AG09309 (cell line): ENCODE measurements at regions not wholly inside any gene's neighbourhood (a gene's known extent, or its start where the extent isn't known, plus 50 kb on each side); places are given as distances from the start of the nearest gene placed in this dataset.
"Not testable (repeated sequence)": the region's sequence is repeated elsewhere in the genome, so short reads cannot be mapped to it uniquely, and the experiment has no call there.

Source experiments
- DNase-seq: peaks from one replicate; pipeline ENCODE4 v3.0.0-alpha.2; 2010; ENCODE audit warnings: low read depth
- H3K4me3 ChIP-seq: 2 replicates; pipeline ENCODE4 v1.5.1; 2011; ENCODE audit warnings: mild to moderate bottlenecking, low read depth, low read length, moderate library complexity; ENCODE audit not compliant: control insufficient read depth
- TF ChIP-seq, protein P1 (sequence below): IDR thresholded peaks from 2 replicates; pipeline ENCODE4 v1.5.1; 2011; ENCODE audit warnings: mild to moderate bottlenecking, low read depth, low read length, inconsistent platforms; ENCODE audit not compliant: insufficient read depth, control insufficient read depth; ENCODE audit errors: missing control alignments

DNA sequence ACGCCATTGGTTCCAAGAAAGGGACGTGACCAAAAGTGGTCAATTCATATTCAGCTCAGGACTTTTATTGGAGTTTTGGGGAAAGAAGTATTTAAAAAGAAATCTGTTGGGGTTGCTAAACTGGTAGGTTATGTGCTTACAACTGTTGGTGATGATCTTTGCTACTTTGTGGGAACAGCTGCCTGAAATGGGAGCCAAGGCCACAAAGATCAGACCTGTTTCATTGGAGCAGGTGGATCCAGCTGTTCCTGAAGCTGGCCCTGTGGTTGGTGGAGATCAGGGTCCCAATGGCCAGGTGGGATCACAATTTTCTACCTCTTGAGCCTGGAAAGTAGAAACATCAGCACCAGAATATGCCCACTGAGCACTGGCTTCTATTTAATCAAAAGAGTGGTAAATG lies 144.5 kb downstream of the PSAT1 start:
- no peak overlapping the region for H3K4me3 ChIP-seq
- TF ChIP-seq, protein P1, sequence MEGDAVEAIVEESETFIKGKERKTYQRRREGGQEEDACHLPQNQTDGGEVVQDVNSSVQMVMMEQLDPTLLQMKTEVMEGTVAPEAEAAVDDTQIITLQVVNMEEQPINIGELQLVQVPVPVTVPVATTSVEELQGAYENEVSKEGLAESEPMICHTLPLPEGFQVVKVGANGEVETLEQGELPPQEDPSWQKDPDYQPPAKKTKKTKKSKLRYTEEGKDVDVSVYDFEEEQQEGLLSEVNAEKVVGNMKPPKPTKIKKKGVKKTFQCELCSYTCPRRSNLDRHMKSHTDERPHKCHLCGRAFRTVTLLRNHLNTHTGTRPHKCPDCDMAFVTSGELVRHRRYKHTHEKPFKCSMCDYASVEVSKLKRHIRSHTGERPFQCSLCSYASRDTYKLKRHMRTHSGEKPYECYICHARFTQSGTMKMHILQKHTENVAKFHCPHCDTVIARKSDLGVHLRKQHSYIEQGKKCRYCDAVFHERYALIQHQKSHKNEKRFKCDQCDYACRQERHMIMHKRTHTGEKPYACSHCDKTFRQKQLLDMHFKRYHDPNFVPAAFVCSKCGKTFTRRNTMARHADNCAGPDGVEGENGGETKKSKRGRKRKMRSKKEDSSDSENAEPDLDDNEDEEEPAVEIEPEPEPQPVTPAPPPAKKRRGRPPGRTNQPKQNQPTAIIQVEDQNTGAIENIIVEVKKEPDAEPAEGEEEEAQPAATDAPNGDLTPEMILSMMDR = no peak
- DNase-seq = no peak

GRCh38 chr9:78441822-78442431 lies 145.0 kb downstream of the PSAT1 start:
- TF ChIP-seq, protein P1 = no peak
- no peak for DNase-seq

DNA sequence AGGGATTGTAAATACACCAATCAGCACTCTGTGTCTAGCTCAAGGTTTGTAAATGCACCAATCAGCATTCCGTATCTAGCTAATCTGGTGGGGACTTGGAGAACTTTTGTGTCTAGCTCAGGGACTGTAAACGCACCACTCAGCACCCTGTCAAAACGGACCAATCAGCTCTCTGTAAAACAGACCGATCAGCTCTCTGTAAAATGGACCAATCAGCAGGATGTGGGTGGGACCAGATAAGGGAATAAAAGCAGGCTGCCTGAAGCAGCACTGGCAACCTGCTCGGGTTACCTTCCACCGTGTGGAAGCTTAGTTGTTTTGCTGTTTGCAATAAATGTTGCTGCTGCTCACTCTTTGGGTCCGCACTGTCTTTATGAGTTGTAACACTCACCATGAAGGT lies 145.7 kb downstream of the PSAT1 start:
- not testable (repeated sequence) for DNase-seq, H3K4me3 ChIP-seq

More at GRCh38 chr9:78441822-78442431, 145.0 kb downstream of the PSAT1 start:
- no peak overlapping the region for H3K4me3 ChIP-seq

DNA sequence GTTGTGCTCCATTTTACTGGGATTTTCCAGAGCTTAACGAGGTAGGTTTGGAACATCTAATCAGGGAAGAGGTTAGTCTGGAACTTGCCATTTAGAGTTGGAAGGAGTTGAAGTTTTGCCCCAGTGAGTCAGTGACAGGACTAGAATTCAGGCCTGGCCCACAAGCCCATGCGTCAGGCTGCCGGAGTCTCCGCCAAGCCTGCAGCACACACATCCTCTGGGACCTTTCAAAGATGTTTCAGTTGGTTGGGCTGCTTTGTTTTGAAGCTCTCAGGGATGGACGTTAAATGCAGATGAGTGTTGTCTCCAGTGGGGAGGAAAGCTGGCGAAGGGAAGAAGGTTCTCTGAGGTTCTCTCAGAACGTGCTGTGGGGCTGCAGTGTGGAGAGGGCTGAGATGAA lies 147.0 kb downstream of the PSAT1 start:
- TF ChIP-seq, protein P1 = no peak
- no peak overlapping the region for H3K4me3 ChIP-seq
- DNase-seq = no peak

DNA sequence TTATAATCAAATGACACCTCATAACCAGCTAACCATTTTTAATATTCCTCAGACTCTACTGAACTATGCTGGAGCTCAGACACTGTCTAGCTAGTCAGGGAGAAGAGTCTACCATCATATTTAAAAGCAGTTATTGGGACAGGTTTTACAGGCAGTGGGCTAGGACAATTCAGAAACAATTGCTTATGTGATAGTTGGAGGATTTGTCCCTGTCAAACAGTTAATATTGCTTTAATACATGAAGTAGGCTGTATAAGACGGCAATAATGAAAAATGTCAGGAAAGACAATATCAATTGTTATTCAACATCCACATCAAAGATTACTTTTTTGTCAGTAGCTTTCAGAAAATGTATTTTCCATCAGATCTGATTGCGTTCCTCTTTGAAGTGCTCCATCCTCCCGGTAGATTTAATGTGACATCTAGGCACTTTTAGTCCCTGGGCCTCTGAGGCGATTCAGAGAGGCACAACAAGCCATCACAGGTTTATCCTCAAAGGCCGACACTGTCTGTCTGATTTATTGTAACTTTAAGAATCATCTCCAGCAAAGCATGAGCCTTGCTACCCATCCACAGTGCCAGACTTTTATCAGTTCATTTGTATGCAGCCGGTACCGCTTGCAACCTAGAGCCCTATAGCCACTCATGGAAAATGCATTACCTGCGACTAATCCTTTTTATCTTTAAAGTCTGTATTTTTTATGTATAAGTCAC lies 152.2 kb downstream of the PSAT1 start:
- TF ChIP-seq, protein P1 = no peak
- DNase-seq = no peak
- no peak overlapping the region for H3K4me3 ChIP-seq

DNA sequence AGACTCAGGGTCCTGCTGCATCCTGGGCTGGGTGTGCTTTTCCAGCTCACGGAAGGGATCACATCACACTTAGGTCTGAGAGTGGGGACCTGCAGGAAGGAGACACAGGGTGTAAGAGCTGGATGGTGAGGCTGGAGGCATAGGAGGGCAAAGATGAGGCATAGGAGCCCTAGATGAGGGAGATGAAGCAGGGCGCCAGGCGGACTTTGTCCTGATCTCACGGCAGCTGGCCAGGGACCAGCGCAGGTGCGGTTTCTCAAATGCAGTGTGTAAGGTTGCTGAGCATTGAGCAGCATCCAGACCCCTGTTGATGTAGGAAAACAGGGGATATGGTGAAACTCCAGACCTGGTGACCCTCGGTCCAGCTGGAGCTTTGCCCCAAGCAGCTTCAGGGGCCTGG lies 156.5 kb downstream of the PSAT1 start:
- no peak overlapping the region for H3K4me3 ChIP-seq
- TF ChIP-seq, protein P1 = no peak
- DNase-seq = no peak

- no peak for DNase-seq
- H3K4me3 ChIP-seq = no peak overlapping the region
- TF ChIP-seq, protein P1 = no peak
Observed at GRCh38 chr9:78462611-78463010, 165.7 kb downstream of the PSAT1 start.
